Adrenal gland (tissue), 5 donors: ENCODE measurements at regions not wholly inside any gene's neighbourhood (a gene's known extent, or its start where the extent isn't known, plus 50 kb on each side); places are given as distances from the start of the nearest gene placed in this dataset.

ENCODE experiments used
- POLR2A ChIP-seq, 2 donors: fragments of 450-650 bp; IDR thresholded peaks; one replicate each; pipeline ENCODE4 v1.6.1; 2017; ENCODE audit warnings: antibody characterized with exemption in 2 of 2, mild to moderate bottlenecking in 2 of 2, moderate library complexity in 1 of 2
- TF ChIP-seq, protein P1 (sequence below), 6 experiments: fragments of 450-650 bp in 4 of 6; fragments of 200-600 bp in 2 of 6; sonication (generic) in 1 of 6; IDR thresholded peaks; 1 replicate in 5 of 6; 2 replicates in 1 of 6; pipeline versions ENCODE4 v1.5.1 to v1.8.0; 2016 to 2021; ENCODE audit warnings: antibody characterized with exemption in 6 of 6, mild to moderate bottlenecking in 2 of 6, moderate library complexity in 1 of 6
- donor health status: DM: no; HTN: no; CAD: no.

DNA sequence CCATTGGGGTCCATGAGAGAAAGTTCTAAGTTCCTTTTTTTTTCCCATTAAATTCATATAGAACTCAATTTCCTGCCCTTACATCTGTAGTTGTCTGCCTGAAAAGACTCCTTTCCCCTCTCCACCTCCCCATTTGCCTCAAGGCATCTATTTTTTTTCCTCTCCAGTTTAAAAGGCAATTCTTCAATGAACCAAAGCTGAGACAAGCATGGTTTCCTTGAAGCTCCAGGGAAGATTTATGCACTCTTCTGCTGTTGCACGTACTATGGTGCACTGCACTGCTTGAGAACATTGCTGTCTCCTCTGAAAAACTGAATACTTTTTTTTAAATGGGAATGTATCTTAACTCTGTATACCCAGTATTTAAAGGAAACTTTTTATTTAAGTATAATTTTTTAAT, 465.2 kb downstream of the CD83 start:
- TF ChIP-seq POLR2A (IDR thresholded peaks at IDR 0.05) = no peak
- TF ChIP-seq, protein P1, sequence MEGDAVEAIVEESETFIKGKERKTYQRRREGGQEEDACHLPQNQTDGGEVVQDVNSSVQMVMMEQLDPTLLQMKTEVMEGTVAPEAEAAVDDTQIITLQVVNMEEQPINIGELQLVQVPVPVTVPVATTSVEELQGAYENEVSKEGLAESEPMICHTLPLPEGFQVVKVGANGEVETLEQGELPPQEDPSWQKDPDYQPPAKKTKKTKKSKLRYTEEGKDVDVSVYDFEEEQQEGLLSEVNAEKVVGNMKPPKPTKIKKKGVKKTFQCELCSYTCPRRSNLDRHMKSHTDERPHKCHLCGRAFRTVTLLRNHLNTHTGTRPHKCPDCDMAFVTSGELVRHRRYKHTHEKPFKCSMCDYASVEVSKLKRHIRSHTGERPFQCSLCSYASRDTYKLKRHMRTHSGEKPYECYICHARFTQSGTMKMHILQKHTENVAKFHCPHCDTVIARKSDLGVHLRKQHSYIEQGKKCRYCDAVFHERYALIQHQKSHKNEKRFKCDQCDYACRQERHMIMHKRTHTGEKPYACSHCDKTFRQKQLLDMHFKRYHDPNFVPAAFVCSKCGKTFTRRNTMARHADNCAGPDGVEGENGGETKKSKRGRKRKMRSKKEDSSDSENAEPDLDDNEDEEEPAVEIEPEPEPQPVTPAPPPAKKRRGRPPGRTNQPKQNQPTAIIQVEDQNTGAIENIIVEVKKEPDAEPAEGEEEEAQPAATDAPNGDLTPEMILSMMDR (IDR thresholded peaks at IDR 0.05) = no peak
